A673 (cell line): ENCODE measurements at regions not wholly inside any gene's neighbourhood (a gene's known extent, or its start where the extent isn't known, plus 50 kb on each side); places are given as distances from the start of the nearest gene placed in this dataset.

Experiments used
- CTCF ChIP-seq: fragments of 300-800, 200-600 bp; sonication (generic); conservative IDR thresholded peaks from 2 replicates; pipeline ENCODE4 v1.5.1; 2017; ENCODE audit warnings: low read depth, mild to moderate bottlenecking, antibody characterized with exemption, low read length, moderate library complexity, mixed read lengths
- EZH2 ChIP-seq: fragments of 200-600 bp; sonication (generic); IDR thresholded peaks from 2 replicates; pipeline ENCODE4 v1.6.1; 2017; ENCODE audit warnings: borderline replicate concordance, low read depth, mild to moderate bottlenecking, mixed read lengths, antibody characterized with exemption, low read length; ENCODE audit not compliant: poor library complexity, severe bottlenecking

GRCh38 chr5:159678657-159679392, 237.5 kb upstream of the ADRA1B start:
- TF ChIP-seq CTCF, result no peak
- no peak for TF ChIP-seq EZH2
